PC-9 (cell line): ENCODE measurements at regions not wholly inside any gene's neighbourhood (a gene's known extent, or its start where the extent isn't known, plus 50 kb on each side); places are given as distances from the start of the nearest gene placed in this dataset.

Experiments
- BruUV-seq: library from RNA; stranded (reverse); fragments of 400-500 nt; replicated peaks from 2 replicates; lab custom pipeline; 2021; lab: Mats Ljungman, UMichigan
- CTCF ChIA-PET: fragments of 300-600 bp; sonication (Branson Sonifier 250); formaldehyde crosslinking; loops from one replicate; lab custom pipeline; 2022; ENCODE audit warnings: antibody characterized with exemption; lab: Charles Lee
- POLR2A ChIA-PET: fragments of 300-600 bp; sonication (Branson Sonifier 250); formaldehyde crosslinking; loops from one replicate; lab custom pipeline; 2022; ENCODE audit warnings: antibody characterized with exemption; ENCODE audit not compliant: unreplicated experiment; lab: Charles Lee
- DNase-seq, 2 experiments: peaks; one replicate each; pipeline versions ENCODE4 v3.0.0 to v3.0.0-alpha.2; 2015 to 2022; ENCODE audit warnings: mixed read lengths in 1 of 2
- H2AFZ ChIP-seq: fragments of 200-600 bp; sonication (generic); 2 replicates; pipeline ENCODE4 v1.8.1; 2017; ENCODE audit warnings: antibody characterized with exemption
- H3F3A ChIP-seq: fragments of 200-600 bp; sonication (generic); 2 replicates; pipeline ENCODE4 v1.8.1; 2017; ENCODE audit warnings: antibody characterized with exemption, mild to moderate bottlenecking, low read depth; ENCODE audit not compliant: insufficient read depth
- H3K27ac ChIP-seq: fragments of 200-600 bp; sonication (generic); 2 replicates; pipeline ENCODE4 v1.6.1; 2016; ENCODE audit warnings: mixed run types
- H3K27me3 ChIP-seq: fragments of 200-600 bp; sonication (generic); 2 replicates; pipeline ENCODE4 v1.6.1; 2016; ENCODE audit warnings: low read depth, mixed run types; ENCODE audit not compliant: insufficient read depth
- H3K36me3 ChIP-seq: fragments of 200-600 bp; sonication (generic); 2 replicates; pipeline ENCODE4 v1.6.1; 2016; ENCODE audit warnings: low read depth, mixed run types
- H3K4me1 ChIP-seq: fragments of 200-600 bp; sonication (generic); replicated peaks from 2 replicates; pipeline ENCODE4 v1.6.1; 2016; ENCODE audit warnings: mixed run types; ENCODE audit not compliant: insufficient read depth
- H3K4me2 ChIP-seq: fragments of 200-600 bp; sonication (generic); 2 replicates; pipeline ENCODE4 v1.6.1; 2017; ENCODE audit warnings: mixed run types
- H3K4me3 ChIP-seq: fragments of 200-600 bp; sonication (generic); 2 replicates; pipeline ENCODE4 v1.6.1; 2016; ENCODE audit warnings: mixed run types
- H3K79me2 ChIP-seq: fragments of 200-600 bp; sonication (generic); 2 replicates; pipeline ENCODE4 v1.6.1; 2017; ENCODE audit warnings: low read depth, mixed run types
- H3K9me2 ChIP-seq: fragments of 200-600 bp; sonication (generic); 2 replicates; pipeline ENCODE4 v1.8.1; 2017; ENCODE audit warnings: mild to moderate bottlenecking; ENCODE audit not compliant: insufficient read depth
- H3K9me3 ChIP-seq: fragments of 200-600 bp; sonication (generic); 2 replicates; pipeline ENCODE4 v1.8.1; 2016; ENCODE audit warnings: low read depth; ENCODE audit not compliant: insufficient read depth
- H4K20me1 ChIP-seq: fragments of 200-600 bp; sonication (generic); 2 replicates; pipeline ENCODE4 v1.8.1; 2017; ENCODE audit not compliant: insufficient read depth
- EZH2 ChIP-seq: fragments of 200-600 bp; sonication (generic); IDR thresholded peaks from 2 replicates; pipeline ENCODE4 v1.8.0; 2017; ENCODE audit warnings: antibody characterized with exemption, low read depth
- intact Hi-C: fragments of 100-400 bp; cut with micrococcal nuclease; formaldehyde crosslinking; loops from one replicate; pipeline ENCODE4 v1.10.0; 2022; ENCODE audit not compliant: unreplicated experiment
- TF ChIP-seq, protein P1 (sequence below): fragments of 200-600 bp; sonication (generic); conservative IDR thresholded peaks from 2 replicates; pipeline ENCODE4 v1.6.1; 2017; ENCODE audit warnings: mixed run types, antibody characterized with exemption, mild to moderate bottlenecking, moderate library complexity

DNA sequence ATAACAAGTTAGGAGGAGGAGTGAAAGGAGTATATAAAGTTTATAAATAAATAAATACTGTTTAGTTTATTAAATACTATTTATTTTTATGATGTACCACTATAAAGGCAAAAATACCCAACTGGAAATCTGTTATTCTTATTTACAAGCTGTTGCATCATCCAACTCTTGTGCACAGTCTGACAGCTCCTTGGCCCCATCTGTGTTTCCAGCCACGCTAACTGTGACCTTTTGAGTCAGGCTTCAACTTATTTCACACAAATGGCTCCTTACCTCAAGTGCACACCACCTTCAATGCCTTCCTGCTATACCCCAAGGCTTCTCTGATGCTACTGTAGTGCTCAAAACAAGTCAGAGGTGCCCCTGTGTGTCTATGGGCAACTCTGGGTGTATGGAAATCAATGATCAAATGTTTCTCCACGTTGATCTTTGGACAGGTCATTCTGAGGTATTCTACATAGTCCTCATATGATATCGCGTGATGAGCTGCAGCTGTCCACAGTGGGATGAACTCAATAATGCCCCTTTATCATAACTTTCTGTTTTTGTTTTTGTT, 303.2 kb upstream of the GRAMD2B start:
- no peak overlapping the region for H3K27ac ChIP-seq
- H3K4me3 ChIP-seq = no peak overlapping the region
- H2AFZ ChIP-seq = no peak overlapping the region
- DNase-seq = no peak
- no peaks in the 10 kb centered on the region for H3K4me1 ChIP-seq
- H3K4me2 ChIP-seq = no peak overlapping the region
- ChIA-PET CTCF (no interaction called here), POLR2A (no interaction called here)
- no TSS peak for BruUV-seq
- H3K36me3 ChIP-seq = no peaks in the 10 kb centered on the region
- no peaks in the 10 kb centered on the region for H3K9me2 ChIP-seq
- no peaks in the 10 kb centered on the region for H3K27me3 ChIP-seq
- TF ChIP-seq, protein P1, sequence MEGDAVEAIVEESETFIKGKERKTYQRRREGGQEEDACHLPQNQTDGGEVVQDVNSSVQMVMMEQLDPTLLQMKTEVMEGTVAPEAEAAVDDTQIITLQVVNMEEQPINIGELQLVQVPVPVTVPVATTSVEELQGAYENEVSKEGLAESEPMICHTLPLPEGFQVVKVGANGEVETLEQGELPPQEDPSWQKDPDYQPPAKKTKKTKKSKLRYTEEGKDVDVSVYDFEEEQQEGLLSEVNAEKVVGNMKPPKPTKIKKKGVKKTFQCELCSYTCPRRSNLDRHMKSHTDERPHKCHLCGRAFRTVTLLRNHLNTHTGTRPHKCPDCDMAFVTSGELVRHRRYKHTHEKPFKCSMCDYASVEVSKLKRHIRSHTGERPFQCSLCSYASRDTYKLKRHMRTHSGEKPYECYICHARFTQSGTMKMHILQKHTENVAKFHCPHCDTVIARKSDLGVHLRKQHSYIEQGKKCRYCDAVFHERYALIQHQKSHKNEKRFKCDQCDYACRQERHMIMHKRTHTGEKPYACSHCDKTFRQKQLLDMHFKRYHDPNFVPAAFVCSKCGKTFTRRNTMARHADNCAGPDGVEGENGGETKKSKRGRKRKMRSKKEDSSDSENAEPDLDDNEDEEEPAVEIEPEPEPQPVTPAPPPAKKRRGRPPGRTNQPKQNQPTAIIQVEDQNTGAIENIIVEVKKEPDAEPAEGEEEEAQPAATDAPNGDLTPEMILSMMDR = no peak
- no peak for TF ChIP-seq EZH2
- no peaks in the 10 kb centered on the region for H4K20me1 ChIP-seq
- no peaks in the 10 kb centered on the region for H3F3A ChIP-seq
- no peaks in the 10 kb centered on the region for H3K79me2 ChIP-seq
- H3K9me3 ChIP-seq = no peaks in the 10 kb centered on the region
- intact Hi-C loops = no loop called here

DNA sequence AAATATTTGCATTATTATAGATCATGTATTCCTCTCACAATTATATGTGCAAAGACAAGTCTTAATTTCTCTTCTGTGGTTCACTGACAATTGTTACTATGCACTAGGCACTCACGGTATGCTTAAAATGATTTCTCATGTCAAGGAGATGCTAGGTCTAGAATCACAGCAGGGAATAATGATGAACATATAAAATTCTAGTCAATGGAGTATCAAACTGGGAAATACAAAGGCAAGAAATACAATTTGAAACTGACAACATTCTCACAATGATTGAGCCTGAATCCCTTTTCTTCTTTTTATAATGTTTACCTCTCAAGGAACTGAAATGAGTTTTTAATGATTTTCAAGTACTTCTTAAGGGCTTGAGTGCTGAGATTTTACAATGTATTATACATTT, 302.3 kb upstream of the GRAMD2B start:
- H3K27ac ChIP-seq = no peak overlapping the region
- H3K4me2 ChIP-seq = no peak overlapping the region
- no peaks in the 10 kb centered on the region for H3K36me3 ChIP-seq
- H4K20me1 ChIP-seq = no peaks in the 10 kb centered on the region
- CTCF ChIA-PET = no interaction called here
- H3K4me1 ChIP-seq = no peaks in the 10 kb centered on the region
- POLR2A ChIA-PET = no interaction called here
- no peak overlapping the region for H3K4me3 ChIP-seq
- intact Hi-C loops = no loop called here
- BruUV-seq = no TSS peak
- DNase-seq = no peak
- no peaks in the 10 kb centered on the region for H3K9me2 ChIP-seq
- no peak overlapping the region for H2AFZ ChIP-seq
- no peaks in the 10 kb centered on the region for H3K9me3 ChIP-seq
- TF ChIP-seq, protein P1 = no peak
- TF ChIP-seq EZH2 = no peak
- H3K27me3 ChIP-seq = no peaks in the 10 kb centered on the region
- H3F3A ChIP-seq = no peaks in the 10 kb centered on the region
- no peaks in the 10 kb centered on the region for H3K79me2 ChIP-seq

DNA sequence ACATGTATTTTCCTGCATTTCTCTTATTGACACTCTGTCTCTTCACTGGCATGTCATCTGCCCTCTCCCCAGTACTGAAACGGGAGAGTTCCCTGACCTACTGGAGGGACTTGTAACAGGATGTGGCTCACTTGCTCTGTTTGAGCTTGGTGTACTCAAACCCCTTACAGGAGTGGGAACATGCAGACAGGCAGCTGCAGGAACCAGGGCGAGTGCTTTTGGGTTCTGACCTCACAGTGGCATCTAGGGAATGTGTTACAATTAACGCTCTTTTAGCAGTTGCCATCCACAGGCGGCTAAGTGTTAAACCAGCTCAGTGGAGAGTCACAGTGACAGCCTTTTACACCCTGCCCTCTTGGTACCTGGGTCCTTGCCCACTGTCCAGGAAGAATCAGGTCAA, 300.3 kb upstream of the GRAMD2B start:
- Histone ChIP-seq H3K4me3 (no peak overlapping the region), H3K9me2 (no peaks in the 10 kb centered on the region), H3K4me2 (no peak overlapping the region), H3F3A (no peaks in the 10 kb centered on the region), H3K79me2 (no peaks in the 10 kb centered on the region), H4K20me1 (no peaks in the 10 kb centered on the region), H2AFZ (no peak overlapping the region), H3K9me3 (no peaks in the 10 kb centered on the region), H3K4me1 (no peaks in the 10 kb centered on the region), H3K27ac (no peak overlapping the region), H3K36me3 (no peaks in the 10 kb centered on the region), H3K27me3 (no peaks in the 10 kb centered on the region)
- intact Hi-C loops = no loop called here
- DNase-seq = no peak
- POLR2A ChIA-PET = no interaction called here
- no TSS peak for BruUV-seq
- CTCF ChIA-PET = no interaction called here
- TF ChIP-seq EZH2 = no peak
- TF ChIP-seq, protein P1 = no peak
